ENCODE measurements at regions not wholly inside any gene's neighbourhood (a gene's known extent, or its start where the extent isn't known, plus 50 kb on each side); places are given as distances from the start of the nearest gene placed in this dataset.

DNA sequence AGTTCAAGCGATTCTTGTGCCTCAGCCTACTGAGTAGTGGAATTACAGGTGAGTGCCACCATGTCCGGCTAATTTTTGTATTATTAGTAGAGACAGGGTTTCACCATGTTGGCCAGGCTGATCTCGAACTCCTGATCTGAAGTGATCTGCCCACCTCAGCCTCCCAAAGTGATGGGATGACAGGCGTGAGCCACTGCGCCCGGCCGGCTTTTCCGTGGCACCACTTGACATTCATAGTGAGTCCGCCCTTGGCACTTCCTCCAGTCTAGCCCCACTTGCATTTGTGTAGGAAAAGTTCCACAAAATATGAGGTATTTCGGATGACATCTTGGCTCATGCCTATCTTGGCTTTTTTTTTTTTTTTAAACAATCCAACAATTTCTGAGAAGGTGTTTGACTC lies 128.1 kb upstream of the ACBD5 start:
- H3K4me1 ChIP-seq (ENCODE audit: control insufficient read depth, low read length), result peaks cover 15% of the 10 kb centered on the region
- no peaks in the 10 kb centered on the region for H4K20me1 ChIP-seq (ENCODE audit: control insufficient read depth, insufficient read depth, low read depth, low read length)
- H3K27ac ChIP-seq (ENCODE audit: low read depth, low read length), result no peak overlapping the region
- no peaks in the 10 kb centered on the region for H3K27me3 ChIP-seq (ENCODE audit: control insufficient read depth, low read length)
- H3K4me3 ChIP-seq (ENCODE audit: low read length), result no peak overlapping the region
- H3K9me2 ChIP-seq (replicated peaks; ENCODE audit: control insufficient read depth, low read length), result no peaks in the 10 kb centered on the region
- no peaks in the 10 kb centered on the region for H3F3A ChIP-seq (ENCODE audit: control insufficient read depth, insufficient read depth)
- H3K36me3 ChIP-seq (ENCODE audit: control insufficient read depth, low read length), result no peaks in the 10 kb centered on the region
- H3K79me2 ChIP-seq (ENCODE audit: control insufficient read depth, low read length), result no peaks in the 10 kb centered on the region
- H3K9me3 ChIP-seq (ENCODE audit: control insufficient read depth, insufficient read depth, low read length), result no peaks in the 10 kb centered on the region
- no peak overlapping the region for H3K4me2 ChIP-seq (ENCODE audit: low read length)
- TF ChIP-seq, protein P1, sequence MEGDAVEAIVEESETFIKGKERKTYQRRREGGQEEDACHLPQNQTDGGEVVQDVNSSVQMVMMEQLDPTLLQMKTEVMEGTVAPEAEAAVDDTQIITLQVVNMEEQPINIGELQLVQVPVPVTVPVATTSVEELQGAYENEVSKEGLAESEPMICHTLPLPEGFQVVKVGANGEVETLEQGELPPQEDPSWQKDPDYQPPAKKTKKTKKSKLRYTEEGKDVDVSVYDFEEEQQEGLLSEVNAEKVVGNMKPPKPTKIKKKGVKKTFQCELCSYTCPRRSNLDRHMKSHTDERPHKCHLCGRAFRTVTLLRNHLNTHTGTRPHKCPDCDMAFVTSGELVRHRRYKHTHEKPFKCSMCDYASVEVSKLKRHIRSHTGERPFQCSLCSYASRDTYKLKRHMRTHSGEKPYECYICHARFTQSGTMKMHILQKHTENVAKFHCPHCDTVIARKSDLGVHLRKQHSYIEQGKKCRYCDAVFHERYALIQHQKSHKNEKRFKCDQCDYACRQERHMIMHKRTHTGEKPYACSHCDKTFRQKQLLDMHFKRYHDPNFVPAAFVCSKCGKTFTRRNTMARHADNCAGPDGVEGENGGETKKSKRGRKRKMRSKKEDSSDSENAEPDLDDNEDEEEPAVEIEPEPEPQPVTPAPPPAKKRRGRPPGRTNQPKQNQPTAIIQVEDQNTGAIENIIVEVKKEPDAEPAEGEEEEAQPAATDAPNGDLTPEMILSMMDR (IDR thresholded peaks at IDR 0.05; ENCODE audit: low read depth, low read length, poor library complexity, severe bottlenecking), result no peak
- TF ChIP-seq EZH2phosphoT487 (IDR thresholded peaks at IDR 0.05; ENCODE audit: borderline replicate concordance, low read length), result no peak

DNA sequence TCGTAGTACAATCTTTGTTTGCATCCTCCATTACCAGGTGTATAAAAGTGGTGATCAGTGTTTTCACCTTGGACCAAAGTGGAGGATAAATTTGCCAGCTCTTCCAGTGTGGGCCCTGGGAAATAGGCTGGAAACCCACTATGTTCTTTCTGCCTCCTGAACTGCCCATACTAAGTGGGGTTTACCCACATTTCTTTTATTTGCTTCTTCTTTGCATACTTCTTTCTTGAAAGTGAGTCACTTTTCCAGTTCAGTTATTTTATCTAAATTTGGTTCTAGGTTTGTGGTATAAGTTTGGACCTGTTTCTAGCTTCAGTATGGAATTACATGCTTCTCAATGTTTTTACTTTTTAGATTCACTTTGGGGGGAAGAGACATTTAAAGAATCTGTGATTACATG lies 126.2 kb upstream of the ACBD5 start:
- H4K20me1 ChIP-seq (ENCODE audit: control insufficient read depth, insufficient read depth, low read depth, low read length), result no peaks in the 10 kb centered on the region

DNA sequence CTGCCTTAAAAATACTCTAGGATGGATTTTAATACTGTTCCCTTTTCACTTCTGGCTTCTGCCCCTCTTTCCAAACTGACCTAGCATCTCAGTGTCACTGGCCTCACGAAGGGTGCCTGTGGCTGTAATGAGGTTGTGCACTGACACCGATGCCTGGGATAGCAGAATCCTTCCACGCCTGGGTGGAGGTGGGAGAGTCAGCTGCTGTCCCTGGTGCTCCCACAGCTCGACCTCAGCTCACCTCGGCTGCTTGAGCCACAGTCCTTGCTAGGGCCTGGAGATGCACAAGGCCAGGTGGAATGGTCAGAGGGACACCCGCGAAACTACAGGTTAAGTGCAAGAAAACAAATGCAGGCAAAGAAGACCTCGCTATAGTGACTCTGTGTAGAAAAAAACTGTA lies 123.4 kb upstream of the ACBD5 start:
- Histone ChIP-seq H3K27ac (ENCODE audit: low read depth, low read length) (no peak overlapping the region), H3K79me2 (ENCODE audit: control insufficient read depth, low read length) (no peaks in the 10 kb centered on the region), H3K9me2 (replicated peaks; ENCODE audit: control insufficient read depth, low read length) (no peaks in the 10 kb centered on the region), H3F3A (ENCODE audit: control insufficient read depth, insufficient read depth) (no peaks in the 10 kb centered on the region), H4K20me1 (ENCODE audit: control insufficient read depth, insufficient read depth, low read depth, low read length) (no peaks in the 10 kb centered on the region), H3K4me2 (ENCODE audit: low read length) (no peak overlapping the region), H3K27me3 (ENCODE audit: control insufficient read depth, low read length) (no peaks in the 10 kb centered on the region), H3K4me1 (ENCODE audit: control insufficient read depth, low read length) (peaks cover 15% of the 10 kb centered on the region), H3K9me3 (ENCODE audit: control insufficient read depth, insufficient read depth, low read length) (no peaks in the 10 kb centered on the region), H3K36me3 (ENCODE audit: control insufficient read depth, low read length) (no peaks in the 10 kb centered on the region), H3K4me3 (ENCODE audit: low read length) (no peak overlapping the region)
- no peak for TF ChIP-seq EZH2phosphoT487 (IDR thresholded peaks at IDR 0.05; ENCODE audit: borderline replicate concordance, low read length)
- TF ChIP-seq, protein P1 (IDR thresholded peaks at IDR 0.05; ENCODE audit: low read depth, low read length, poor library complexity, severe bottlenecking), result no peak

More for the DNA sequence above, 126.2 kb upstream of the ACBD5 start:
- no peaks in the 10 kb centered on the region for H3K9me2 ChIP-seq (replicated peaks; ENCODE audit: control insufficient read depth, low read length)
- no peaks in the 10 kb centered on the region for H3K36me3 ChIP-seq (ENCODE audit: control insufficient read depth, low read length)
- no peak overlapping the region for H3K4me3 ChIP-seq (ENCODE audit: low read length)
- H3K9me3 ChIP-seq (ENCODE audit: control insufficient read depth, insufficient read depth, low read length), result no peaks in the 10 kb centered on the region
- TF ChIP-seq, protein P1 (IDR thresholded peaks at IDR 0.05; ENCODE audit: low read depth, low read length, poor library complexity, severe bottlenecking), result no peak
- TF ChIP-seq EZH2phosphoT487 (IDR thresholded peaks at IDR 0.05; ENCODE audit: borderline replicate concordance, low read length), result no peak
- no peak overlapping the region for H3K4me2 ChIP-seq (ENCODE audit: low read length)
- H3K27me3 ChIP-seq (ENCODE audit: control insufficient read depth, low read length), result no peaks in the 10 kb centered on the region
- H3K27ac ChIP-seq (ENCODE audit: low read depth, low read length), result no peak overlapping the region
- peaks cover 15% of the 10 kb centered on the region for H3K4me1 ChIP-seq (ENCODE audit: control insufficient read depth, low read length)
- H3K79me2 ChIP-seq (ENCODE audit: control insufficient read depth, low read length), result no peaks in the 10 kb centered on the region
- H3F3A ChIP-seq (ENCODE audit: control insufficient read depth, insufficient read depth), result no peaks in the 10 kb centered on the region

All from DOHH2 (cell line).